IMR-90 (cell line): ENCODE measurements at regions not wholly inside any gene's neighbourhood (a gene's known extent, or its start where the extent isn't known, plus 50 kb on each side); places are given as distances from the start of the nearest gene placed in this dataset.

ENCODE experiments used
- BHLHE40 ChIP-seq: fragments of 150-350 bp; IDR thresholded peaks from 2 replicates; pipeline ENCODE4 v1.6.1; 2016; ENCODE audit warnings: mild to moderate bottlenecking, low read depth, low read length
- CEBPB ChIP-seq: IDR thresholded peaks from 2 replicates; pipeline ENCODE4 v1.6.1; 2012; ENCODE audit warnings: low read depth, low read length, improper control_type of control experiment
- MAFK ChIP-seq: IDR thresholded peaks from 2 replicates; pipeline ENCODE4 v1.6.1; 2012; ENCODE audit warnings: low read depth, low read length, improper control_type of control experiment
- NFE2L2 ChIP-seq: fragments of 150-350 bp; IDR thresholded peaks from 2 replicates; pipeline ENCODE4 v1.6.1; 2016; ENCODE audit warnings: low read depth, mild to moderate bottlenecking, low read length
- POLR2A ChIP-seq: IDR thresholded peaks from 2 replicates; pipeline ENCODE4 v1.6.1; 2012; ENCODE audit warnings: mild to moderate bottlenecking, low read depth, low read length
- RAD21 ChIP-seq: IDR thresholded peaks from 2 replicates; pipeline ENCODE4 v1.6.1; 2012; ENCODE audit warnings: low read length, improper control_type of control experiment
- RCOR1 ChIP-seq: IDR thresholded peaks from 2 replicates; pipeline ENCODE4 v1.6.1; 2012; ENCODE audit warnings: mild to moderate bottlenecking, low read length, improper control_type of control experiment; ENCODE audit not compliant: insufficient replicate concordance
- RFX5 ChIP-seq: IDR thresholded peaks from 2 replicates; pipeline ENCODE4 v1.8.0; 2012; ENCODE audit warnings: low read depth, mild to moderate bottlenecking, low read length, moderate library complexity
- TF ChIP-seq, protein P1 (sequence below): conservative IDR thresholded peaks from 2 replicates; pipeline ENCODE4 v1.5.1; 2012; ENCODE audit warnings: mild to moderate bottlenecking, low read depth, low read length, improper control_type of control experiment
- TF ChIP-seq, protein P2 (sequence below): fragments of 150-350 bp; IDR thresholded peaks from 2 replicates; pipeline ENCODE4 v1.6.1; 2017; ENCODE audit warnings: mild to moderate bottlenecking, antibody characterized with exemption, low read length, low read depth

DNA sequence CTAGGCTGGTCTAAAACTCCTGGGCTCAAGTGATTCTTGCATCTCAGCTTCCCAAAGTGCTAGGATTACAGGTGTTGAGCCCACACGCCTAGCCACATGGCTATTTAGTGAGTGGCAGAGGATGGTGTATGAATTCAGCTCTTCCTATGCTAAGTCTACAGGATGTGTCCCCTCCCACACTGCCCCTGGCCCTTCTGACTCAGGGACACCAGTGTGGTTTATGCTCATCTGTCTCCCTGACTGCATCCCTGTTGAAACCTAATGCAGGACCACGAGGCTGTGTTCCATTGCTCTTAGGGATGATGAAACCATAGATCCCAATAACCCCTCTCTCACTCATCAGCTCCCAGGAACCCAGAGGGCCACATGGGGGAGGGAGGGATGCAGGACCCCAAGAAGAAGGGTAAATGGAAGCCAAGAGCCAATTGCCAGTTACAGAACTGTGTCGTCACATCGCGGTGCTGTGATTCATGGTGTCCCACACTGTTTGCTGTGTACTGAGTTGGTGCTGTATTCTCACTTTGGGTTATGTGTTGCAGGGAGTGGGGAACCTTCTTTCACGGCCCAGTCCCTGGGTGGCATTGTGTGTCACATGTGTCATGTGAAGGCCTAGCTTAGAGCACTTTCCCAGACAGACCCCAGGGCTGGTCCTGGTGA, 102.9 kb upstream of the HAAO start:
- TF ChIP-seq POLR2A (no peak), CEBPB (no peak), MAFK (no peak), RFX5 (no peak), NFE2L2 (no peak), RAD21 (no peak), RCOR1 (no peak), BHLHE40 (no peak)
- TF ChIP-seq, protein P1, sequence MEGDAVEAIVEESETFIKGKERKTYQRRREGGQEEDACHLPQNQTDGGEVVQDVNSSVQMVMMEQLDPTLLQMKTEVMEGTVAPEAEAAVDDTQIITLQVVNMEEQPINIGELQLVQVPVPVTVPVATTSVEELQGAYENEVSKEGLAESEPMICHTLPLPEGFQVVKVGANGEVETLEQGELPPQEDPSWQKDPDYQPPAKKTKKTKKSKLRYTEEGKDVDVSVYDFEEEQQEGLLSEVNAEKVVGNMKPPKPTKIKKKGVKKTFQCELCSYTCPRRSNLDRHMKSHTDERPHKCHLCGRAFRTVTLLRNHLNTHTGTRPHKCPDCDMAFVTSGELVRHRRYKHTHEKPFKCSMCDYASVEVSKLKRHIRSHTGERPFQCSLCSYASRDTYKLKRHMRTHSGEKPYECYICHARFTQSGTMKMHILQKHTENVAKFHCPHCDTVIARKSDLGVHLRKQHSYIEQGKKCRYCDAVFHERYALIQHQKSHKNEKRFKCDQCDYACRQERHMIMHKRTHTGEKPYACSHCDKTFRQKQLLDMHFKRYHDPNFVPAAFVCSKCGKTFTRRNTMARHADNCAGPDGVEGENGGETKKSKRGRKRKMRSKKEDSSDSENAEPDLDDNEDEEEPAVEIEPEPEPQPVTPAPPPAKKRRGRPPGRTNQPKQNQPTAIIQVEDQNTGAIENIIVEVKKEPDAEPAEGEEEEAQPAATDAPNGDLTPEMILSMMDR = no peak
- TF ChIP-seq, protein P2, sequence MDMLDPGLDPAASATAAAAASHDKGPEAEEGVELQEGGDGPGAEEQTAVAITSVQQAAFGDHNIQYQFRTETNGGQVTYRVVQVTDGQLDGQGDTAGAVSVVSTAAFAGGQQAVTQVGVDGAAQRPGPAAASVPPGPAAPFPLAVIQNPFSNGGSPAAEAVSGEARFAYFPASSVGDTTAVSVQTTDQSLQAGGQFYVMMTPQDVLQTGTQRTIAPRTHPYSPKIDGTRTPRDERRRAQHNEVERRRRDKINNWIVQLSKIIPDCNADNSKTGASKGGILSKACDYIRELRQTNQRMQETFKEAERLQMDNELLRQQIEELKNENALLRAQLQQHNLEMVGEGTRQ = no peak
